HG03045 (cell line): ENCODE measurements at regions not wholly inside any gene's neighbourhood (a gene's known extent, or its start where the extent isn't known, plus 50 kb on each side); places are given as distances from the start of the nearest gene placed in this dataset.

Experiments
- ATAC-seq: cut with Tn5 transposase; IDR thresholded peaks from one replicate; pipeline ENCODE4 v1.9.1; 2021; ENCODE audit warnings: mild to moderate bottlenecking, moderate library complexity; ENCODE audit not compliant: unreplicated experiment

DNA sequence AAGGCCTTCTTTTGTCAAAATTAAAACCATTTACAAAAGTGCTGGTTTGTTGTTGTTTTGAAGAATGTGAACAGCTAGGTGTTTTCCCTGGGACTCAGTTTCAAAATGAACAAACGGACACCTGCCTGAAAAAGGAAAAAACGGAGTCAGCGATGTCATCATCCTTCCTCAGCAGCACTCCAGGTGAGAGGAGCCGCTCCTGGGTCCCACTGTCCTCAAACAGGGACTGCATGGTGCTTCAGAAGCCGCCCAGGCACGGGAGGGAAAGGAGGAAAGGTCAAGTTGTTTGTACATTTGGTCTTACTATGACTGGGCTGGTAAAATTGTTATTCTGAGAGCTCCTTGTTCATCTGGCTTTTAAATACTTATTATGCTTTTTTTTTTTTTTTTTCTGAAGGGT, 69.0 kb upstream of the ZSWIM6 start:
- no peak for ATAC-seq

DNA sequence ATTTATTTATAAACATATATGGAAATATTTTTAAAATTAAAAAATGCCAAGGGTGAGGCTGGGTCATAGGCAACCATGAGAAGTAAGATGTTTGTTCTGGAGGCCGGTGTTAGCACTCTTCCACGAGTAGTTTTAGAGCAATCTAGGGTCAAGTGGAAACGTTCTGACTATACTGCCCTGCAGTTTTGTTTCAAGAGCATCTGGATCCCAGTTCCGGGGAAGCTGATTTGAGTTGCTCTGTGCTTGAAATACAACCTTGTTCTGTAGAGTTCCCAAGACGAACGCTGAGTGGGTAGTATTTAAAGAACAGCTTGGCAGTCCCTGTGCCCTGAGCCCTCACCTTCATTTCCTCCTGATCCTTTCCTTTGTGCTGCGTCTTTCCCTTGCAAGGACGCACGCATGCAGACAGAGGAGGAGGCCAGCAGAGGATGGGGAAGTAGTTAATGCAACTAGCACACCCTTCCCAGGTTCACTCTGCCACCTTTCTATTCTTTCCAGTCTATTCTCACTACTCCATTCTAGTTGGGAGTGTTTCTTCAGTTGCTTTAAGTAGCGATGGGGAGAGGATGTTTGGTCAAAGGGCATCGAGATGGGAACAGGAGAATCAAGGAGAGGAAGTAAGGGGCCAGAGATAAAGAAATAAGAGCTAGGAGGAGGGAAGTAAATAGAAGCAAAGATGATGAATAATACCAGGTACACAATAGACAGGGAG, 68.3 kb upstream of the ZSWIM6 start:
- ATAC-seq, result no peak

DNA sequence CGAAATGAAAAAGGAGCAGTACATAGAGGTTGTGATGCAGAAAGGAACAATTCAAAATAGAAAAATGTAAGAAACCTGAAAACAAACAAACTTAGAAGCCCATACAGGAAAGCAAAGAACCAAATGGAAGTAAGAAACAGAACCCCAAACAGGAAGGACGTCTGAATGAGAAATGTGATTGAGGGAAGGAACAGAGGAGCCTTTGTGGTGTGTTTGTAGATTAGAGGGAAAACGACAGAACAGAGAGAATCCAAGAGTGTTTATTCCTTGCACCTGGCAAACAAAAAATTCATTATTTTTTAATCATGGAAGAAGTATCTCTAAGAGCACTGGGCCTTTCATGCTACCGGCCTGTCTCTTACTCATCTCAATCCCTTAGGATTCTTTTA, 67.8 kb upstream of the ZSWIM6 start:
- no peak for ATAC-seq

DNA sequence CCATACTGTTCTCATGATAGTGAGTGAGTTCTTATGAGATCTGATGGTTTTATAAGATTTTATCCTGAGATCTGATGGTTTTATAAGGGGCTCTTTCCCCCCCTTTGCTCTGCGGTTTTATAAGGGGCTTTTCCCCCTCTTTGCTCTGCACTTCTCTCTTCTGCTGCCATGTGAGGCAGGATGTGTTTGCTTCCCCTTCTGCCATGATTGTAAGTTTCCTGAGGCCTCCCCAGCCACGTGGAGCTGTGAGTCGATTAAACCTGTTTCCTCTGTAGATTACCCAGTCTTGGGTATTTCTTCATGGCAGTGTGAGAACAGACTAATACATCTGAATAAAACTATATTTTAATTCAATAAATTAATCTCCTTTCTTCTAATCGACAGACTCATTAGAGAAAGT, 64.9 kb upstream of the ZSWIM6 start:
- ATAC-seq, result no peak

DNA sequence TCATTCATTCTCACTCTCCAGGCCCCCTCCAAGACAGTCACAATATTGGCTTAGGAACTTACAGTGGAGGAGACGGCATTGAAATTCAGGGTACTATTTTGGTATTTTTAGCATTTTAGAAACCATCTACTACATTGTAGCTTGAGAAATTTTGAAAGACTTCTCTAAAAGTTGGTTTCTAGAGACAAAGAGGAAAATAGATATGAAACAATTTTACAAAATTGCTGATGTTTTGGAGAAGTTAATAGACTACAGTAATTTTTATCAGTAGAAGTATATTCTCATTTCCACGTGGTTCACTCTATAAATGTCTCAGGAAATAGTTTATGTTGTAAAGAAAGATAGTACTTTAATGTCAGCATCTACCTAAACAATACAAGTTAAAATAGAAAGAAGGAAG, 63.2 kb upstream of the ZSWIM6 start:
- ATAC-seq, result no peak

DNA sequence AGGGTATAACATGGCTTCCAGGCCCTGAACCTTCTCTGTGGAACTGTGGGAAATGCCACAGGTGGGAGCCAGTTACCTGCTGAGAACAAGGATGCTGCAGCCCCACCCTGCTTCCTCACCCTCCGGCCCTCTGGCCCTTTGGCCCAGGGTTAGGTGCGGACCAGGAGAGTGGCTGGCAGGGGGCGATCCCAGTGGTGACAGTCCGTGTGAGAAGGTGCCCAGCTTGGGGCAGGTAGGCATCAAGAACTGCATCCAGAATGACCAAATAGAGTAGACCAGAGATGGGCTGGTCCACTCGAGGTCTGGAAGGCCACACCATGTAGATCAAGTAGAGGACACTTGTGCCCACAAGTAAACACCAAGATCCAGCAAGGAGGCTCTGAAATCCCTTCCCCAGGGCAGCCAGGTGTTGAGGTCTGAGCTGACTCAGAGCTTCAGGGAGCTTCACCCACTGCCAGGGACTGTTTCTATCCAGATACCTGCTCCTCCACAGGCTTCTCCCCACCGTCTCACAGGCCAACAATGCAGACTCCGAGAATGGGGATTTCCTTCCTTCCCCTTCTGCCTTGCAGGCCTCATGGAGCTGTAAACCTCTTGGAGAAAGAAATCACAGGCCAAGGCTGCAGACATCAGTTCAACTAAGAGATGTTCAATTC, 61.4 kb upstream of the ZSWIM6 start:
- ATAC-seq, result no peak

DNA sequence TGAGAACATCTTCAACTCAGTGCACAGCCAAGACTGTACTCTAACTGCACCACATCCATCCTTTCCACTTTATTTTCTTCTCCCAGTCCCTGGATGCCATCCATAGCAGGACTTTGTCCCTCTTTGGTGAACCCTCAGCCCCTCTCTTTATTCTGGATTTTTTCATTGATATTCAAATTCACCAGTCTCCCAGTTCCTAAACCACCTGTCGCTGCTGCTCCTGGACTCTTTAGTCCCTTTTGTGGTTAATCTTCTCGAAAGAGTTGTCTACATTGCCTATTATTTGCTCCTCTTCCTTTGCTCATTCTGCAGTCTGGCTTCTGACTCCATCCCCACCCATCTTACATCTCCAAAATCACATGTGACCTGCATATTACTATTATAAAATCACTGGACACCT, 59.4 kb upstream of the ZSWIM6 start:
- ATAC-seq, result no peak

DNA sequence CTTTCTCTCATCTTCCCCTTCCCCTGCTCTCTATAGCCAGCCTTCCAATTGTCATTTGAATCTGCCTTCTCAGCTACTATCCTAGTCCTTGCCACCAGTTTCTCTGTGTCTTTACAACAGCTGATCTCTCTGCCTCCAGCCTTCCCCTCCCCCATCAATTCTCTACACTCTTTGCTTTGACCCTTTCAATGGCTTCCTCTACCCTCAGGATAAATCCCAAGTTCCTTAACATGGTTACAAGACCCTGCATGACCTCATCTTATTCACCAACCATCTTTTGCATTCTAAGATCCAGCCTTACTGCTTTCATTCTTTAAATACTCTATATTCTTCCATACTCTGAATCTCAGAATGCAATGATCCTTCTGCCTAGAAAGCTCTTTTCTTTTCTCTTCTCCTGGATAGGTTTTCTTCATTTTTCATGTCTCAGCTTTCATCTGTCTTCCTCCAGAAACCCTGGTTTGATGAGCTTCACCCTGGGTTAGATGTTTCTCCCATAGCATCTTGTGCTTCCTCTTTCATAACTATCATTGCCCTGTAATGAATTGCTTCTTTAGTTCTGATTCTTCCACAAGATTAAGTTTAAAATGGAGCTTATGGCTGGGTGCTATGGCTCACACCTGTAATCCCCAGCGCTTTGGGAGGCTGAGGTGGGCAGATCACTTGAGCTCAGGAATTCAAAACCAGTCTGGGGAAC, 58.6 kb upstream of the ZSWIM6 start:
- ATAC-seq, result no peak

DNA sequence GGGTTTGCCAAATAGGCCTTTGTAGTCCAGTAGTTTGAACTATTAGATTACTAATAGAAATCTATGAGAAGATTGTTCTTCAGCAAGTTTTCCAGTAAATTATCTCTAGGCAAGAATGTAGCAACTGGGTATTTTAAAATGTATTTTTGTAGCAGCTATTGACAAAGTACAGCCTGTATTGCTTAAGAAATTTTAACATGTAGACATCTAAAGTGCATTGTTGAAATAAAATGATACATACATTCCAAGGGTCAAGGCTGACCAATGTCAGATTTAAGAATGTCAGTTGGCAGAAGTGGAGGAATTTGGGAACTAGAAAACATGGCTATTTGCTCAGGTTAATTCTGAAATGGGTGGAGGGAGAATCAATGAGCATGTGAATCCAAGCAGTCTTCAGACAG, 57.5 kb upstream of the ZSWIM6 start:
- no peak for ATAC-seq

DNA sequence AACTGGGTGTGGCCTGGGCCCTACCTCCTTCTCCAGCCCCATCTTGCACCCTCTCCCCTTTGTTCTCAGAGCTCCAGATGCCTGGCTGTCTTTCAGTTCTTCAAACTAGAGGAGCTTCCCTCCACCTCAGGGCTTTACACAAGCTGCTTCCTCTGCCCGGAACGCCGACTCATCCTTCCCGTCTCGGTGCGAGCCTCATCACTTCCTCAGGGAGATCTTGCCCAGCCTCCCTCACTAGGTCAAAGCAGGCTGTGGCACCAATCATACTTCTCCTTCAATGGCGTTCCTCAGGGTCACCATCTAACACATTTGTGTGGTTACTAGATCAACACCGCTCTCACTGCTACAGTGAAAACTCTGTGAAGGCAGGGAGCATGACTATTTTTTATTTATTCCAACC, 56.2 kb upstream of the ZSWIM6 start:
- ATAC-seq, result no peak

DNA sequence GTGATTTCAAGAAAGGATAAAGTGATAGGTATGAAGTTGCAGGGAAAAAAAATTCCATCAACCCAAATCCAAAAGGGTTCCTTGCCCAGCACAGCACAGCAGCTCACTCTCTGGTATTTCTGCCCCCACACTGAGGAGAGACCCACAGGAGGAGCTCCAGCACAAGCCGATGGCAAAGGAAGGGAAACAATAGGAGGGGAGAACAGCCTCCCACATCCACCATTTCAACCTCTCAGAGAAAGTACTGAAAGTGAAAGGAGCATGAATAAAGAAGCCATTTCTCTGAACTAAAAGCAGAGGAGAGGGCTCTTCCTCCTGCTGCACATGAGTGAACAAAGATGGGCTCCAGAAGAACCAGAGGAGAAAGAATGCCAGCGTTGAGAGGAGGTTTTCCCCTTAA, 54.9 kb upstream of the ZSWIM6 start:
- no peak for ATAC-seq

DNA sequence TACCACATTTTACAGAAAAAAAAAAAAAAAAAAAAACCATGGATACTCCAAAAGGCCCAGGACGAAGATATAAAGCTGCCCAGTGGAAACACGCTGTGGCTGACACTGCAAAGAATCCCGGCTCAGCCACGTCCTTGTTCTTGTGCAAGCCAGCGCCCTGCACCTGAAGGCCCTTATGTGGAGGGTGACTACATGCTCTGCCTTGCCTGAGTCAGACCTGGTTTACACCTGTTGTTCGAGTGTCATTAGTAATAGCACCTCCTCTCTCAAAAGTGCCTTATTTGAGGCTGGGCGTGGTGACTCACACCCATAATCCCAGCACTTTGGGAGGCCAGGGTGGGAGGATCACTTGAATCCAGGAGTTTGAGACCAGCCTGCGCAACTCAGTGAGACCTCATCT, 54.3 kb upstream of the ZSWIM6 start:
- no peak for ATAC-seq

DNA sequence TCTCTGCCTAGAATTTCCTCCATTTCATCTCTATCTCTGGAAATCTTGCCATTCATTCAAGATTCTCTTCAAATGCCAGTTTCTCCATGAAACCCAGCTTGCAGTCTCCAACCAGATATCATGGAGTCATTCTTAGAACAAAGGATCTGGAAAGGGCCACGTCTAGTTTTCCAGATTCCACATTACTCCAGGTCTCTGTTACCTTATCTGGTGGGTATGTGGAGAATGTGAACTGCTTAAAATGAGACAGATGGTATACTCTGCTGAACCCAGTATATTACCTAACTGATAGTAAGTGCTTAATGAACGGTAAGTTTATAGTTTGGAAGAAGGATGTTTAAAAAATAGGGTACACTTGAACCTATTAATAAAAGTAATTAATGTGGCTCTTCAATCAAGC, 52.3 kb upstream of the ZSWIM6 start:
- no peak for ATAC-seq

DNA sequence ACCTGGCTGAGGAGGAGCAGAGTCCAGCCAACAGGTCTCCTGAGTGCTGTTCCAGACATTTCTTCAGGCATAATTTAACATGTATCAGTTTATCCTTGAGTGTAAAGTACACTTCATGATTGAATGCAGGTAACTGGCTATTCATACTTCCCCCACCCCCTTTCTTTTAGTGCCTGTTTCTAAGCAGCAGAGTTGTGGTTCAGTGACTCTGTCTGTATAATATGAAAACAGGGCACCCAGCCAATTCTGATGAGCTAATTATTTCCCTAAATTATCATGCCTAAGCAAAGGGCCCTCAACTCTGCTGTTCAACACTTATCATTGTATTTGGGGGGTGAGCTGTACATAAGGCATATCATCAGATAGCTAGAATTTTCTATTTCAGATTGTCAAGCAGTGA, 51.9 kb upstream of the ZSWIM6 start:
- no peak for ATAC-seq

DNA sequence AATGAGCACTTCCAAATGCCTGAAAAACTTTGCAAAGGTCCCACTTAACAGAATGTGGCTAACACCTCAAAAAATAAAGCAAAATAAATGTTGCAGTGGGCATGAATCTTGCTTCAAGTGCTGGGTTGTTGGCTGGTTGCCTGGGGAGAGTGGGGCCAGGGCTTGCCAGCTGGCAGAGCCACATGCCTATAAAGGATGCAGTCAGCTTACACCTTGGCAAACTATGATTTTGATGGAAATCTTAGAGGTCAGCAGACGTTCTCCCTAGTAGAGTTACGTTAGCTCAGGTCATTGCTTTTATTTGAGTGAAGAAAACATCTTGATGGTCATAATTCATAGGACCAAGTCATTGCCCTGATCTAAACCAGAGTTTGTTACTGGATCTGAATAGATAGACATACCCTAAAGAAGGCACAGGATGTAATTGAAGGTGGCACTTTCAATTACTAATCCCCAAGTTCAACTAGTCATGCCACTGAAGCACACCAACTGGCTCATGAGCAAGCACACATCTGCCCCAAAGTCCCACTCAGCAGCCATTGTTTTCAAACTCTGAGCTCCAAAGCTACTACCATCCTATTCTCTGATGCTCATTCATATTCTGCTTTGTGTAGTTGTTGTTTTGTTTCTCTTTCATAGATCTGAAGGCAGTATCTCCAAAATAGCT, 51.2 kb upstream of the ZSWIM6 start:
- ATAC-seq, result no peak

DNA sequence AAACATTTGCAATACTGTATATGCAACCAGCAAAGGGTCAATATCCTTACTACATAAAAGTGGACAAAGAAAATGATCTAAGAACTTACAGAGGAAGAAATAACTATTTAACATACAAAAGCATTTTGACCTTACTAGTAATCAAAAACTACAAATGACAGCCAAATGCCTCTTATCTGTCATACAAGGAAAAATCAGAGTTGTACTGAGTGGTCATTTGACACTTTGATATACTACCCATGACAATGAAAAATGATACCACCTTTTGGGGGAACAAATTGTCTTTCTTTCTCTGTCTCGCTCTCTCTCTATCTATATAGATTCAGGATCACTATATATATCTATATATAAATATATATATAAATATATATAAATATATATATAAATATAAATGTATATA, 50.4 kb upstream of the ZSWIM6 start:
- no peak for ATAC-seq
